ENCODE measurements at regions not wholly inside any gene's neighbourhood (a gene's known extent, or its start where the extent isn't known, plus 50 kb on each side); places are given as distances from the start of the nearest gene placed in this dataset.

DNA sequence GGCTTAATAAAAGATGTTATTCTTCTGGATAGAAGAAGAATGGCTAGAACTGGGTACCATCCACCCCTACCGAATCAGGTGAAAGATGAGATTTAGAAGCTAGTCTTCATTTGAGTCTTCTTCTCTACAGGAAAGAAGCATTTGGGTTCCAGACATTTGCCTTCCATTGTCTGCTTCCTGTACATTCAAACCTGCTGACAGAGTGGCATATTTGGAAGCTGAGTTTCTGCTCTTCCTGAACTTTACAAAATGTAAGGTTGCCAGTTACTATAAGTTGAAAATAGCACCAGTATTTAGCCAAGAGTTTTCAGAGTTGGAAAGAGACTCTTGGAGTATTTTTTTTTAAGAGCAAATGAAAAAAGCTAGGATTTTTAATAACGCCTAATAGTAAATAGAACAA is 525.4 kb upstream of the TLE4 start:
- DNase-seq (ENCODE audit: low read depth, low spot score), result no peak
- H3K9me3 ChIP-seq (ENCODE audit: control insufficient read depth, insufficient read depth, low read length), result no peaks in the 10 kb centered on the region
- no peaks in the 10 kb centered on the region for H3K27me3 ChIP-seq (ENCODE audit: control insufficient read depth, insufficient read depth, low read length)
- no peak overlapping the region for H3K4me3 ChIP-seq (ENCODE audit: low read depth, low read length)
- no peak overlapping the region for H3K27ac ChIP-seq (ENCODE audit: low read depth, low read length)
- CTCF ChIA-PET, result no interaction called here
- TF ChIP-seq, protein P1, sequence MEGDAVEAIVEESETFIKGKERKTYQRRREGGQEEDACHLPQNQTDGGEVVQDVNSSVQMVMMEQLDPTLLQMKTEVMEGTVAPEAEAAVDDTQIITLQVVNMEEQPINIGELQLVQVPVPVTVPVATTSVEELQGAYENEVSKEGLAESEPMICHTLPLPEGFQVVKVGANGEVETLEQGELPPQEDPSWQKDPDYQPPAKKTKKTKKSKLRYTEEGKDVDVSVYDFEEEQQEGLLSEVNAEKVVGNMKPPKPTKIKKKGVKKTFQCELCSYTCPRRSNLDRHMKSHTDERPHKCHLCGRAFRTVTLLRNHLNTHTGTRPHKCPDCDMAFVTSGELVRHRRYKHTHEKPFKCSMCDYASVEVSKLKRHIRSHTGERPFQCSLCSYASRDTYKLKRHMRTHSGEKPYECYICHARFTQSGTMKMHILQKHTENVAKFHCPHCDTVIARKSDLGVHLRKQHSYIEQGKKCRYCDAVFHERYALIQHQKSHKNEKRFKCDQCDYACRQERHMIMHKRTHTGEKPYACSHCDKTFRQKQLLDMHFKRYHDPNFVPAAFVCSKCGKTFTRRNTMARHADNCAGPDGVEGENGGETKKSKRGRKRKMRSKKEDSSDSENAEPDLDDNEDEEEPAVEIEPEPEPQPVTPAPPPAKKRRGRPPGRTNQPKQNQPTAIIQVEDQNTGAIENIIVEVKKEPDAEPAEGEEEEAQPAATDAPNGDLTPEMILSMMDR (IDR thresholded peaks at IDR 0.05; ENCODE audit: low read depth, low read length), result no peak
- POLR2A ChIA-PET, result no interaction called here

DNA sequence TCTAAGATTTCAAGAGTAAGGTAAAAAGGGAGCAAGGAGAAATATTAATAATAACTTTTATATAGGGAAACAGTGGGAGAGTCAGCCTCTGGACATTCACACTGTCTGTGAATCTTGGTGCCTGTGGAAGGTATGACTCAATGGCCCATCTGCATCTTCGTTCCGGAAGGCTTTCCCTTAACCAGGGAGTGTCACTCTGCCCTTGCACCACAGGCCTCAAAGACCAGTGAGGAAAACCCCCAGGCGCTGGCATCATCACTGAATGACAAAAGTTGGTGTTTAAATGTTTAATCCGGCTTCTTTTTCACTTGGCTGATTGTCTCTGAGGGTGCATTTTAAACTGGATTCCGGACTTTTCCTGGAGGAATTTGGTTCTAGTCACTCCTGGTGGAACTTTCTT is 522.4 kb upstream of the TLE4 start:
- POLR2A ChIA-PET, result no interaction called here
- no peaks in the 10 kb centered on the region for H3K9me3 ChIP-seq (ENCODE audit: control insufficient read depth, insufficient read depth, low read length)
- TF ChIP-seq, protein P1 (IDR thresholded peaks at IDR 0.05; ENCODE audit: low read depth, low read length), result no peak
- H3K27ac ChIP-seq (ENCODE audit: low read depth, low read length), result no peak overlapping the region
- no peak overlapping the region for H3K4me3 ChIP-seq (ENCODE audit: low read depth, low read length)
- DNase-seq (ENCODE audit: low read depth, low spot score), result no peak
- CTCF ChIA-PET, result no interaction called here
- no peaks in the 10 kb centered on the region for H3K27me3 ChIP-seq (ENCODE audit: control insufficient read depth, insufficient read depth, low read length)

DNA sequence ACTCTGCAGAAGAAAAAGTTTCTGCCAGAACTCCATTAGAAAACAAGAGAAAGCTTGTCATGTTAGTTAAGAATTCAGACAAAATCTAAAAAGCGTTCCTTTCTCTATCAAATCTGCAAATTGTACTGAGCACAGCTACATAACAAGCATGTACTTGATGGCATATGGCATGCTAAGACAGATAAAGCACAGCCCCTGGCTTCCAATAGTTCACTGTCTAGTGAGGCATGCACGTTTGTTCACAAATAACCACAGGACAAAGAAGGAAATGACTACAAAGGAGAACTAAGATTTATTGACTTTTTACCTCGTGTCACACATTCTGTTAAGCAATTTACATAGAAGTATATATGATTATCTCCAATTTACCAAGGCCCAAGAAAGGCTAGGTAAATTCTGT is 518.2 kb upstream of the TLE4 start:
- TF ChIP-seq, protein P1 (IDR thresholded peaks at IDR 0.05; ENCODE audit: low read depth, low read length), result no peak
- DNase-seq (ENCODE audit: low read depth, low spot score), result no peak
- no peak overlapping the region for H3K4me3 ChIP-seq (ENCODE audit: low read depth, low read length)
- ChIA-PET POLR2A (no interaction called here), CTCF (no interaction called here)
- H3K27me3 ChIP-seq (ENCODE audit: control insufficient read depth, insufficient read depth, low read length), result no peaks in the 10 kb centered on the region
- no peak overlapping the region for H3K27ac ChIP-seq (ENCODE audit: low read depth, low read length)
- H3K9me3 ChIP-seq (ENCODE audit: control insufficient read depth, insufficient read depth, low read length), result no peaks in the 10 kb centered on the region

DNA sequence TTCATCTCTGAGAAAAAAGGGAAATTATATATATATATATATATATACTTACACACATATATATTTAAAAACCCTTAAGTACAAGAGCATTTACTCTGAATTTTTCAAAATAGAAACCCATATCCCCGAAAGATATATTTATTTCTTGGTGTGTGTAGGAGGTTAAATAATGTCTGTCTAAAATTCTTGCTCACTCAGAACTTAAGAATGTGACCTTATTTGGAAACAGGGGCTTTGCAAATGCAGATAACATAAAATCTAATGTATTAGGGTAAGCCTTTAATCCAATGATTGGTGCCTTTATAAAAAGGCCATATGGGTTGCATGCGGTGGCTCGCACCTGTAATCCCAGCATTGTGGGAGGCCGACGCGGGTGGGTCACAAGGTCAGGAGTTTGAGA is 517.3 kb upstream of the TLE4 start:
- Histone ChIP-seq H3K27ac (ENCODE audit: low read depth, low read length) (no peak overlapping the region), H3K27me3 (ENCODE audit: control insufficient read depth, insufficient read depth, low read length) (no peaks in the 10 kb centered on the region), H3K9me3 (ENCODE audit: control insufficient read depth, insufficient read depth, low read length) (no peaks in the 10 kb centered on the region), H3K4me3 (ENCODE audit: low read depth, low read length) (no peak overlapping the region)
- ChIA-PET POLR2A (no interaction called here), CTCF (no interaction called here)
- DNase-seq (ENCODE audit: low read depth, low spot score), result no peak
- TF ChIP-seq, protein P1 (IDR thresholded peaks at IDR 0.05; ENCODE audit: low read depth, low read length), result no peak

DNA sequence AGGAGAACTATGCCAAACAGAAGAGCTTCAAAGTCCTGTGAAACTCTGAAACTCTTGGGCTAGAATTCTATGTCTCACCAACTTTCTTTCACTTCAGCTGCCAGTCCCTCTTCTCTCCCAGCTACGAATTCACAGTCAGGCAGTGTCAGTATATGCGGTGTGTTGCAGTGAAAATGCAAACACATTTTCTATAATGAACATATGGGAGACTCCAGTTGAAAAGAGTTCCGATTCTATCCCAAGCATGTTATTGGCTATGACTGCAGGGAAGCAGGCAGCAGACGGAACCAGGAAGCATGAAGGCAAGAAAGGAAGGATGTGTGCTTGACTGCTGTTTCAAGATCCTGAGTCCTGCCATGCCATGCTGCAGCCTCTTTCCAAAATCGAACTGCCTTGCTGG is 515.7 kb upstream of the TLE4 start:
- Histone ChIP-seq H3K4me3 (ENCODE audit: low read depth, low read length) (no peak overlapping the region), H3K27me3 (ENCODE audit: control insufficient read depth, insufficient read depth, low read length) (no peaks in the 10 kb centered on the region), H3K27ac (ENCODE audit: low read depth, low read length) (no peak overlapping the region), H3K9me3 (ENCODE audit: control insufficient read depth, insufficient read depth, low read length) (no peaks in the 10 kb centered on the region)
- POLR2A ChIA-PET, result no interaction called here
- TF ChIP-seq, protein P1 (IDR thresholded peaks at IDR 0.05; ENCODE audit: low read depth, low read length), result no peak
- DNase-seq (ENCODE audit: low read depth, low spot score), result no peak
- CTCF ChIA-PET, result interaction anchor here (0.6 kb wide), 1 partner anchor 28 kb away, joined by 4 read pairs; no protein-coding TSS in a partner anchor
